Transverse colon (tissue), 4 donors: ENCODE measurements at regions not wholly inside any gene's neighbourhood (a gene's known extent, or its start where the extent isn't known, plus 50 kb on each side); places are given as distances from the start of the nearest gene placed in this dataset.

Source experiments
- EP300 ChIP-seq: sonication (generic); formaldehyde crosslinking; IDR thresholded peaks from one replicate; pipeline ENCODE4 v1.6.1; 2017; ENCODE audit warnings: antibody characterized with exemption, low read depth
- POLR2A ChIP-seq: fragments of 450-650 bp; IDR thresholded peaks from one replicate; pipeline ENCODE4 v1.6.1; 2016; ENCODE audit warnings: antibody characterized with exemption, mild to moderate bottlenecking, moderate library complexity
- POLR2AphosphoS5 ChIP-seq, 3 donors: sonication (generic); formaldehyde crosslinking; IDR thresholded peaks; one replicate each; pipeline ENCODE4 v1.6.1; 2016; ENCODE audit warnings: antibody characterized with exemption in 3 of 3
- TF ChIP-seq, protein P1 (sequence below), 5 experiments: fragments of 200-600 bp in 3 of 5; fragments of 450-650 bp in 2 of 5; sonication (generic) in 3 of 5; IDR thresholded peaks; 1 replicate in 2 of 5; 2 replicates in 3 of 5; pipeline ENCODE4 v1.5.1; 2016 to 2017; ENCODE audit warnings: antibody characterized with exemption in 5 of 5, inconsistent platforms in 3 of 5, mild to moderate bottlenecking in 2 of 5, moderate library complexity in 1 of 5

DNA sequence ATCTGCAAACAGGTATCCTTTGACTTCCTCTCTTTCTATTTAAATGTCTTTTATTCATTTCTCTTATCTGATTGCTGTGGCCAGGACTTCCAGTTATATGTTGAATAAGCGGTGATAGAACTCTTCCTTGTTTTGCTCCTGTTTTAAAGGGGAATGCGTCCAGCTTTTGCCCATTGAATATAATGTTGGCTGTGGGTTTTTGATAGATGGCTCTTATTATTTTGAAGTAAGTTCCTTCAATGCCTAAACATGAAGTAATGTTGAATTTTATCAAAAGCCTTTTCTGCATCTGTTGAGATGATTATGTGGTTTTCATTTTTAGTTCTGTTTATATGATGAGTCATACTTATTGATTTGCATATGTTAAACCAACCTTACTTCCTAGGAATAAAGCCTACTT lies 300.5 kb upstream of the CTNND2 start:
- TF ChIP-seq, protein P1, sequence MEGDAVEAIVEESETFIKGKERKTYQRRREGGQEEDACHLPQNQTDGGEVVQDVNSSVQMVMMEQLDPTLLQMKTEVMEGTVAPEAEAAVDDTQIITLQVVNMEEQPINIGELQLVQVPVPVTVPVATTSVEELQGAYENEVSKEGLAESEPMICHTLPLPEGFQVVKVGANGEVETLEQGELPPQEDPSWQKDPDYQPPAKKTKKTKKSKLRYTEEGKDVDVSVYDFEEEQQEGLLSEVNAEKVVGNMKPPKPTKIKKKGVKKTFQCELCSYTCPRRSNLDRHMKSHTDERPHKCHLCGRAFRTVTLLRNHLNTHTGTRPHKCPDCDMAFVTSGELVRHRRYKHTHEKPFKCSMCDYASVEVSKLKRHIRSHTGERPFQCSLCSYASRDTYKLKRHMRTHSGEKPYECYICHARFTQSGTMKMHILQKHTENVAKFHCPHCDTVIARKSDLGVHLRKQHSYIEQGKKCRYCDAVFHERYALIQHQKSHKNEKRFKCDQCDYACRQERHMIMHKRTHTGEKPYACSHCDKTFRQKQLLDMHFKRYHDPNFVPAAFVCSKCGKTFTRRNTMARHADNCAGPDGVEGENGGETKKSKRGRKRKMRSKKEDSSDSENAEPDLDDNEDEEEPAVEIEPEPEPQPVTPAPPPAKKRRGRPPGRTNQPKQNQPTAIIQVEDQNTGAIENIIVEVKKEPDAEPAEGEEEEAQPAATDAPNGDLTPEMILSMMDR (IDR thresholded peaks at IDR 0.05): no peak
- TF ChIP-seq POLR2AphosphoS5 (IDR thresholded peaks at IDR 0.05) (no peak), EP300 (no peak), POLR2A (no peak)
